K562 (cell line): ENCODE measurements at regions not wholly inside any gene's neighbourhood (a gene's known extent, or its start where the extent isn't known, plus 50 kb on each side); places are given as distances from the start of the nearest gene placed in this dataset.

ENCODE experiments used
- COPS2 ChIP-seq: fragments of 450-650 bp; conservative IDR thresholded peaks from 2 replicates; pipeline ENCODE4 v1.6.1; 2016; ENCODE audit warnings: mild to moderate bottlenecking, moderate library complexity
- CTBP1 ChIP-seq: fragments of 450-650 bp; IDR thresholded peaks from 2 replicates; pipeline ENCODE4 v1.6.1; 2016; ENCODE audit warnings: borderline replicate concordance
- ESRRB ChIP-seq: fragments of 250-450 bp; sonication (Bioruptor Pico); IDR thresholded peaks from 2 replicates; pipeline ENCODE4 v1.5.0; 2020; ENCODE audit warnings: mild to moderate bottlenecking, moderate library complexity, borderline replicate concordance
- FUS ChIP-seq: fragments of 200-400 bp; formaldehyde crosslinking; optimal IDR thresholded peaks from 2 replicates; pipeline ENCODE3; 2017; ENCODE audit warnings: low read depth, low read length
- HDAC6 ChIP-seq: IDR thresholded peaks from 2 replicates; pipeline ENCODE4 v1.6.1; 2012; ENCODE audit warnings: low read depth, mild to moderate bottlenecking, control low read depth, inconsistent platforms, low read length, moderate library complexity
- L3MBTL2 ChIP-seq: fragments of 450-650 bp; IDR thresholded peaks from 2 replicates; pipeline ENCODE4 v1.6.1; 2016; ENCODE audit warnings: mild to moderate bottlenecking, moderate library complexity
- LCOR ChIP-seq: sonication (generic); formaldehyde crosslinking; IDR thresholded peaks from 2 replicates; pipeline ENCODE4 v1.8.0; 2022; ENCODE audit warnings: mild to moderate bottlenecking, missing genetic modification reagents
- MYC ChIP-seq, 2 experiments: fragments of 250-450 bp in 1 of 2; sonication (Bioruptor Pico) in 1 of 2; IDR thresholded peaks; 2 replicates each; pipeline versions ENCODE4 v1.5.1 to v1.6.1; 2012 to 2021; ENCODE audit warnings: low read depth in 2 of 2, borderline replicate concordance in 1 of 2, improper control_type of control experiment in 1 of 2, low read length in 1 of 2, mild to moderate bottlenecking in 1 of 2, moderate library complexity in 1 of 2
- POLR2G ChIP-seq: fragments of 200-400 bp; formaldehyde crosslinking; IDR thresholded peaks from 2 replicates; pipeline ENCODE4 v1.6.1; 2017; ENCODE audit warnings: low read depth, mild to moderate bottlenecking, antibody characterized with exemption, low read length, moderate library complexity
- ZNF121 ChIP-seq: sonication (generic); formaldehyde crosslinking; conservative IDR thresholded peaks from 2 replicates; pipeline ENCODE4 v1.8.0; 2022; ENCODE audit warnings: missing genetic modification reagents
- ZNF644 ChIP-seq: fragments of 200-800 bp; sonication (Bioruptor generic); IDR thresholded peaks from 2 replicates; pipeline ENCODE4 v1.6.1; 2016; ENCODE audit warnings: low read depth, missing genetic modification characterization, missing compliant biosample characterization
- ZNF79 ChIP-seq: fragments of 250-450 bp; sonication (Bioruptor Pico); IDR thresholded peaks from 2 replicates; pipeline ENCODE4 v1.4.0; 2020; ENCODE audit warnings: low read depth, mild to moderate bottlenecking, moderate library complexity
- TF ChIP-seq, protein P1 (sequence below): fragments of 450-650 bp; IDR thresholded peaks from 2 replicates; pipeline ENCODE4 v1.6.1; 2016
- TF ChIP-seq, protein P2 (sequence below): fragments of 450-650 bp; IDR thresholded peaks from 2 replicates; pipeline ENCODE4 v1.7.1; 2018; ENCODE audit warnings: mild to moderate bottlenecking, low read depth; ENCODE audit not compliant: partially characterized antibody
- TF ChIP-seq, protein P3 (sequence below): sonication (generic); formaldehyde crosslinking; IDR thresholded peaks from 2 replicates; pipeline ENCODE4 v1.8.1; 2023; ENCODE audit warnings: mild to moderate bottlenecking, missing genetic modification reagents
- TF ChIP-seq, protein P4 (sequence below): fragments of 250-450 bp; sonication (Bioruptor Pico); IDR thresholded peaks from 2 replicates; pipeline ENCODE4 v1.4.0; 2020

DNA sequence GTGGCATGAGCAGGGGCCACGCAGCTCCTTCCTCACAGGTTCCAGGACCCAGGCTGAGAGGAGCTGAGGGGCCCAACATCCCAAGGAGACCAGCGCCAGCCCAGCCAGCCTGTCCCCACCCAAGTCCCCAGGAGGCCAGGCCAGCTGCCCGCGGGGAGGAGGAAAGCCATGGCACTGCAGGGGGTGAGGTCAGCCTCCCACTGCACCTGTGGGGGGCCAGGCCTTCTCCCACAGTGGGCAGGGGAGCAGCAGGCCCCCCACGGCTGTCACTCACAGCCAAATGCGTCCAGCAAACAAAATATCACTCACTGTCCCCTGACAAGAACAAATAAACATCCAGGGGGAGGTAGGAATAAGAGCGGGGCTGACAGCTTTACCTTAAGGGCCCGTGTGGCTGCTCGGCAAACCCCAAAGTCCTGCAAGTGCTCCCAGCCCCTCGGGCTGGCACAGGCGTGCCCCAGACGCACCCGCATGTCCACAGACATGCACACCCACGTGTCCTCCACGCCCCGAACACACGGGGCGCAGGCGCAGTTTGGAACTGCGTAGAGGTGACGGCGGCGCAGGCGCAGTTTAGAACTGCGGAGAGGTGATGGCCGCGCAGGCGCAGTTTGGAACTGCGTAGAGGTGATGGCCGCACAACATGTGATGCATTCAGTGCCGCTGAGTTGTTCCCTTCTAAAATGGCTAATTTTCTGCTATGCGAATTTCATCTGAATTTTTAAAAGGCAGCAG lies 291.1 kb downstream of the FOXL1 start (continued):
- TF ChIP-seq MYC (IDR thresholded peaks at IDR 0.05; ENCODE audit: low read depth, low read length) (0 out of 2 replicates have a peak, but pooled peaks have one; percentile 23), MYC (CRISPR knock-in tag; IDR thresholded peaks at IDR 0.05; ENCODE audit: borderline replicate concordance, low read depth) (no peak), FUS (no peak), ZNF121 (no peak), LCOR (CRISPR knock-in tag) (peak; percentile 81), L3MBTL2 (peak; percentile 91), ESRRB (no peak), HDAC6 (no peak), ZNF644 (no peak), POLR2G (peak; percentile 48), CTBP1 (no peak), ZNF79 (no peak), COPS2 (no peak)
- TF ChIP-seq, protein P1, sequence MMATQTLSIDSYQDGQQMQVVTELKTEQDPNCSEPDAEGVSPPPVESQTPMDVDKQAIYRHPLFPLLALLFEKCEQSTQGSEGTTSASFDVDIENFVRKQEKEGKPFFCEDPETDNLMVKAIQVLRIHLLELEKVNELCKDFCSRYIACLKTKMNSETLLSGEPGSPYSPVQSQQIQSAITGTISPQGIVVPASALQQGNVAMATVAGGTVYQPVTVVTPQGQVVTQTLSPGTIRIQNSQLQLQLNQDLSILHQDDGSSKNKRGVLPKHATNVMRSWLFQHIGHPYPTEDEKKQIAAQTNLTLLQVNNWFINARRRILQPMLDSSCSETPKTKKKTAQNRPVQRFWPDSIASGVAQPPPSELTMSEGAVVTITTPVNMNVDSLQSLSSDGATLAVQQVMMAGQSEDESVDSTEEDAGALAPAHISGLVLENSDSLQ: no peak
- TF ChIP-seq, protein P2, sequence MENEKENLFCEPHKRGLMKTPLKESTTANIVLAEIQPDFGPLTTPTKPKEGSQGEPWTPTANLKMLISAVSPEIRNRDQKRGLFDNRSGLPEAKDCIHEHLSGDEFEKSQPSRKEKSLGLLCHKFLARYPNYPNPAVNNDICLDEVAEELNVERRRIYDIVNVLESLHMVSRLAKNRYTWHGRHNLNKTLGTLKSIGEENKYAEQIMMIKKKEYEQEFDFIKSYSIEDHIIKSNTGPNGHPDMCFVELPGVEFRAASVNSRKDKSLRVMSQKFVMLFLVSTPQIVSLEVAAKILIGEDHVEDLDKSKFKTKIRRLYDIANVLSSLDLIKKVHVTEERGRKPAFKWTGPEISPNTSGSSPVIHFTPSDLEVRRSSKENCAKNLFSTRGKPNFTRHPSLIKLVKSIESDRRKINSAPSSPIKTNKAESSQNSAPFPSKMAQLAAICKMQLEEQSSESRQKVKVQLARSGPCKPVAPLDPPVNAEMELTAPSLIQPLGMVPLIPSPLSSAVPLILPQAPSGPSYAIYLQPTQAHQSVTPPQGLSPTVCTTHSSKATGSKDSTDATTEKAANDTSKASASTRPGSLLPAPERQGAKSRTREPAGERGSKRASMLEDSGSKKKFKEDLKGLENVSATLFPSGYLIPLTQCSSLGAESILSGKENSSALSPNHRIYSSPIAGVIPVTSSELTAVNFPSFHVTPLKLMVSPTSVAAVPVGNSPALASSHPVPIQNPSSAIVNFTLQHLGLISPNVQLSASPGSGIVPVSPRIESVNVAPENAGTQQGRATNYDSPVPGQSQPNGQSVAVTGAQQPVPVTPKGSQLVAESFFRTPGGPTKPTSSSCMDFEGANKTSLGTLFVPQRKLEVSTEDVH: no peak
- TF ChIP-seq, protein P3, sequence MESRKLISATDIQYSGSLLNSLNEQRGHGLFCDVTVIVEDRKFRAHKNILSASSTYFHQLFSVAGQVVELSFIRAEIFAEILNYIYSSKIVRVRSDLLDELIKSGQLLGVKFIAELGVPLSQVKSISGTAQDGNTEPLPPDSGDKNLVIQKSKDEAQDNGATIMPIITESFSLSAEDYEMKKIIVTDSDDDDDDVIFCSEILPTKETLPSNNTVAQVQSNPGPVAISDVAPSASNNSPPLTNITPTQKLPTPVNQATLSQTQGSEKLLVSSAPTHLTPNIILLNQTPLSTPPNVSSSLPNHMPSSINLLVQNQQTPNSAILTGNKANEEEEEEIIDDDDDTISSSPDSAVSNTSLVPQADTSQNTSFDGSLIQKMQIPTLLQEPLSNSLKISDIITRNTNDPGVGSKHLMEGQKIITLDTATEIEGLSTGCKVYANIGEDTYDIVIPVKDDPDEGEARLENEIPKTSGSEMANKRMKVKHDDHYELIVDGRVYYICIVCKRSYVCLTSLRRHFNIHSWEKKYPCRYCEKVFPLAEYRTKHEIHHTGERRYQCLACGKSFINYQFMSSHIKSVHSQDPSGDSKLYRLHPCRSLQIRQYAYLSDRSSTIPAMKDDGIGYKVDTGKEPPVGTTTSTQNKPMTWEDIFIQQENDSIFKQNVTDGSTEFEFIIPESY (CRISPR knock-in tag): no peak
- TF ChIP-seq, protein P4, sequence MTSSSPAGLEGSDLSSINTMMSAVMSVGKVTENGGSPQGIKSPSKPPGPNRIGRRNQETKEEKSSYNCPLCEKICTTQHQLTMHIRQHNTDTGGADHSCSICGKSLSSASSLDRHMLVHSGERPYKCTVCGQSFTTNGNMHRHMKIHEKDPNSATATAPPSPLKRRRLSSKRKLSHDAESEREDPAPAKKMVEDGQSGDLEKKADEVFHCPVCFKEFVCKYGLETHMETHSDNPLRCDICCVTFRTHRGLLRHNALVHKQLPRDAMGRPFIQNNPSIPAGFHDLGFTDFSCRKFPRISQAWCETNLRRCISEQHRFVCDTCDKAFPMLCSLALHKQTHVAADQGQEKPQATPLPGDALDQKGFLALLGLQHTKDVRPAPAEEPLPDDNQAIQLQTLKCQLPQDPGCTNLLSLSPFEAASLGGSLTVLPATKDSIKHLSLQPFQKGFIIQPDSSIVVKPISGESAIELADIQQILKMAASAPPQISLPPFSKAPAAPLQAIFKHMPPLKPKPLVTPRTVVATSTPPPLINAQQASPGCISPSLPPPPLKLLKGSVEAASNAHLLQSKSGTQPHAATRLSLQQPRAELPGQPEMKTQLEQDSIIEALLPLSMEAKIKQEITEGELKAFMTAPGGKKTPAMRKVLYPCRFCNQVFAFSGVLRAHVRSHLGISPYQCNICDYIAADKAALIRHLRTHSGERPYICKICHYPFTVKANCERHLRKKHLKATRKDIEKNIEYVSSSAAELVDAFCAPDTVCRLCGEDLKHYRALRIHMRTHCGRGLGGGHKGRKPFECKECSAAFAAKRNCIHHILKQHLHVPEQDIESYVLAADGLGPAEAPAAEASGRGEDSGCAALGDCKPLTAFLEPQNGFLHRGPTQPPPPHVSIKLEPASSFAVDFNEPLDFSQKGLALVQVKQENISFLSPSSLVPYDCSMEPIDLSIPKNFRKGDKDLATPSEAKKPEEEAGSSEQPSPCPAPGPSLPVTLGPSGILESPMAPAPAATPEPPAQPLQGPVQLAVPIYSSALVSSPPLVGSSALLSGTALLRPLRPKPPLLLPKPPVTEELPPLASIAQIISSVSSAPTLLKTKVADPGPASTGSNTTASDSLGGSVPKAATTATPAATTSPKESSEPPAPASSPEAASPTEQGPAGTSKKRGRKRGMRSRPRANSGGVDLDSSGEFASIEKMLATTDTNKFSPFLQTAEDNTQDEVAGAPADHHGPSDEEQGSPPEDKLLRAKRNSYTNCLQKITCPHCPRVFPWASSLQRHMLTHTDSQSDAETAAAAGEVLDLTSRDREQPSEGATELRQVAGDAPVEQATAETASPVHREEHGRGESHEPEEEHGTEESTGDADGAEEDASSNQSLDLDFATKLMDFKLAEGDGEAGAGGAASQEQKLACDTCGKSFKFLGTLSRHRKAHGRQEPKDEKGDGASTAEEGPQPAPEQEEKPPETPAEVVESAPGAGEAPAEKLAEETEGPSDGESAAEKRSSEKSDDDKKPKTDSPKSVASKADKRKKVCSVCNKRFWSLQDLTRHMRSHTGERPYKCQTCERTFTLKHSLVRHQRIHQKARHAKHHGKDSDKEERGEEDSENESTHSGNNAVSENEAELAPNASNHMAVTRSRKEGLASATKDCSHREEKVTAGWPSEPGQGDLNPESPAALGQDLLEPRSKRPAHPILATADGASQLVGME (CRISPR knock-in tag): no peak
